Bronchial epithelial cell (primary cell): ENCODE measurements at regions not wholly inside any gene's neighbourhood (a gene's known extent, or its start where the extent isn't known, plus 50 kb on each side); places are given as distances from the start of the nearest gene placed in this dataset.
"Not testable (repeated sequence)": the region's sequence is repeated elsewhere in the genome, so short reads cannot be mapped to it uniquely, and the experiment has no call there.

Experiments used
- DNase-seq: peaks from one replicate; pipeline ENCODE4 v3.0.0-alpha.2; 2010; ENCODE audit warnings: low read depth
- FAIRE-seq: peaks from 2 replicates; lab custom pipeline; 2011; peaks lifted over from hg19 to GRCh38; lab: Jason Lieb, UNC
- H3K27me3 ChIP-seq: 2 replicates; pipeline ENCODE4 v1.5.1; 2011; ENCODE audit warnings: low read length; ENCODE audit not compliant: control insufficient read depth, insufficient read depth
- H3K36me3 ChIP-seq: 2 replicates; pipeline ENCODE4 v1.5.1; 2011; ENCODE audit warnings: low read length; ENCODE audit not compliant: control insufficient read depth, insufficient read depth
- H3K4me3 ChIP-seq: 2 replicates; pipeline ENCODE4 v1.5.1; 2011; ENCODE audit warnings: mild to moderate bottlenecking, low read depth, low read length, control low read depth
- CTCF ChIP-seq: IDR thresholded peaks from 2 replicates; pipeline ENCODE4 v1.5.1; 2011; ENCODE audit warnings: mild to moderate bottlenecking, moderate library complexity, low read length, control low read depth, inconsistent platforms; ENCODE audit not compliant: insufficient read depth, severe bottlenecking

- TF ChIP-seq CTCF: no peak
- Histone ChIP-seq H3K36me3 (no peaks in the 10 kb centered on the region), H3K4me3 (no peak overlapping the region), H3K27me3 (no peaks in the 10 kb centered on the region)
- DNase-seq (no peak), FAIRE-seq (no peak)
Observed at GRCh38 chr19:14277608-14278007, 71.6 kb upstream of the ADGRL1 start.

- not testable (repeated sequence) for H3K36me3 ChIP-seq, H3K4me3 ChIP-seq, FAIRE-seq, DNase-seq, H3K27me3 ChIP-seq
Observed at GRCh38 chr19:14275823-14276222, 69.9 kb upstream of the ADGRL1 start.

- DNase-seq: no peak
- no peak for TF ChIP-seq CTCF
- peak; percentile 32 for FAIRE-seq
Observed at GRCh38 chr19:14272623-14273022, 66.7 kb upstream of the ADGRL1 start.

GRCh38 chr19:14271840-14272239, 65.9 kb upstream of the ADGRL1 start:
- Histone ChIP-seq H3K4me3 (no peak overlapping the region), H3K27me3 (no peaks in the 10 kb centered on the region), H3K36me3 (no peaks in the 10 kb centered on the region)
- TF ChIP-seq CTCF: no peak
- no peak for DNase-seq
- no peak for FAIRE-seq

More at GRCh38 chr19:14272623-14273022, 66.7 kb upstream of the ADGRL1 start:
- Histone ChIP-seq H3K27me3 (no peaks in the 10 kb centered on the region), H3K36me3 (no peaks in the 10 kb centered on the region), H3K4me3 (no peak overlapping the region)

- not testable (repeated sequence) for H3K27me3 ChIP-seq, H3K36me3 ChIP-seq, DNase-seq, FAIRE-seq, H3K4me3 ChIP-seq
Observed at GRCh38 chr19:14270557-14270956, 64.6 kb upstream of the ADGRL1 start.

- Histone ChIP-seq H3K4me3 (no peak overlapping the region), H3K36me3 (no peaks in the 10 kb centered on the region), H3K27me3 (no peaks in the 10 kb centered on the region)
- DNase-seq: no peak
- TF ChIP-seq CTCF: no peak
- FAIRE-seq: peak; percentile 93
Observed at GRCh38 chr19:14267224-14267741, 61.3 kb upstream of the ADGRL1 start.

GRCh38 chr19:14266208-14266607, 60.2 kb upstream of the ADGRL1 start:
- FAIRE-seq, H3K27me3 ChIP-seq, H3K36me3 ChIP-seq, DNase-seq, H3K4me3 ChIP-seq: not testable (repeated sequence)
